ENCODE measurements at regions not wholly inside any gene's neighbourhood (a gene's known extent, or its start where the extent isn't known, plus 50 kb on each side); places are given as distances from the start of the nearest gene placed in this dataset.
"Not testable (repeated sequence)": the region's sequence is repeated elsewhere in the genome, so short reads cannot be mapped to it uniquely, and the experiment has no call there.

- DNase-seq (ENCODE audit: low spot score), result no peak
- Mint-ChIP-seq H3K9me3 (no peaks in the 10 kb centered on the region), H3K27ac (no peak overlapping the region), H3K4me1 (ENCODE audit: low read depth) (no peaks in the 10 kb centered on the region), H3K27me3 (ENCODE audit: low read depth) (no peaks in the 10 kb centered on the region), H3K36me3 (ENCODE audit: low read depth) (no peaks in the 10 kb centered on the region), H3K4me3 (no peak overlapping the region)
Observed at GRCh38 chr2:180709392-180710145, 270.8 kb upstream of the UBE2E3 start.

- H3K9me3 Mint-ChIP-seq, result no peaks in the 10 kb centered on the region
- H3K36me3 Mint-ChIP-seq (ENCODE audit: low read depth), result no peaks in the 10 kb centered on the region
- no peaks in the 10 kb centered on the region for H3K4me1 Mint-ChIP-seq (ENCODE audit: low read depth)
- no peak overlapping the region for H3K4me3 Mint-ChIP-seq
- DNase-seq (ENCODE audit: low spot score), result no peak
- H3K27ac Mint-ChIP-seq, result no peak overlapping the region
- H3K27me3 Mint-ChIP-seq (ENCODE audit: low read depth), result no peaks in the 10 kb centered on the region
Observed at GRCh38 chr2:180707884-180708205, 272.6 kb upstream of the UBE2E3 start.

GRCh38 chr2:180707175-180707883, 273.1 kb upstream of the UBE2E3 start:
- Mint-ChIP-seq H3K36me3 (ENCODE audit: low read depth) (no peaks in the 10 kb centered on the region), H3K4me3 (no peak overlapping the region), H3K27ac (no peak overlapping the region), H3K4me1 (ENCODE audit: low read depth) (no peaks in the 10 kb centered on the region), H3K9me3 (no peaks in the 10 kb centered on the region), H3K27me3 (ENCODE audit: low read depth) (no peaks in the 10 kb centered on the region)
- no peak for DNase-seq (ENCODE audit: low spot score)

GRCh38 chr2:180706694-180707093, 273.7 kb upstream of the UBE2E3 start:
- Mint-ChIP-seq H3K4me1 (ENCODE audit: low read depth) (no peaks in the 10 kb centered on the region), H3K4me3 (no peak overlapping the region), H3K9me3 (no peaks in the 10 kb centered on the region), H3K27me3 (ENCODE audit: low read depth) (no peaks in the 10 kb centered on the region), H3K27ac (no peak overlapping the region), H3K36me3 (ENCODE audit: low read depth) (no peaks in the 10 kb centered on the region)
- no peak for DNase-seq (ENCODE audit: low spot score)

GRCh38 chr2:180705551-180705950, 274.9 kb upstream of the UBE2E3 start:
- Mint-ChIP-seq H3K4me3 (no peak overlapping the region), H3K36me3 (ENCODE audit: low read depth) (no peaks in the 10 kb centered on the region), H3K27me3 (ENCODE audit: low read depth) (no peaks in the 10 kb centered on the region)

GRCh38 chr2:180705122-180705521, 275.3 kb upstream of the UBE2E3 start:
- H3K36me3 Mint-ChIP-seq (ENCODE audit: low read depth), result no peaks in the 10 kb centered on the region
- no peak for DNase-seq (ENCODE audit: low spot score)
- no peaks in the 10 kb centered on the region for H3K4me1 Mint-ChIP-seq (ENCODE audit: low read depth)
- no peaks in the 10 kb centered on the region for H3K9me3 Mint-ChIP-seq
- H3K27ac Mint-ChIP-seq, result no peak overlapping the region
- H3K27me3 Mint-ChIP-seq (ENCODE audit: low read depth), result no peaks in the 10 kb centered on the region
- no peak overlapping the region for H3K4me3 Mint-ChIP-seq

More at GRCh38 chr2:180705551-180705950, 274.9 kb upstream of the UBE2E3 start:
- no peak for DNase-seq (ENCODE audit: low spot score)
- no peak overlapping the region for H3K27ac Mint-ChIP-seq
- H3K9me3 Mint-ChIP-seq, result no peaks in the 10 kb centered on the region
- no peaks in the 10 kb centered on the region for H3K4me1 Mint-ChIP-seq (ENCODE audit: low read depth)

GRCh38 chr2:180699657-180700361, 280.6 kb upstream of the UBE2E3 start:
- Mint-ChIP-seq H3K4me3 (no peak overlapping the region), H3K27me3 (ENCODE audit: low read depth) (no peaks in the 10 kb centered on the region), H3K9me3 (no peaks in the 10 kb centered on the region), H3K36me3 (ENCODE audit: low read depth) (no peaks in the 10 kb centered on the region), H3K27ac (no peak overlapping the region), H3K4me1 (ENCODE audit: low read depth) (no peaks in the 10 kb centered on the region)
- no peak for DNase-seq (ENCODE audit: low spot score)

GRCh38 chr2:180698668-180699067, 281.7 kb upstream of the UBE2E3 start:
- Mint-ChIP-seq H3K27ac (no peak overlapping the region), H3K4me3 (no peak overlapping the region), H3K27me3 (ENCODE audit: low read depth) (no peaks in the 10 kb centered on the region), H3K4me1 (ENCODE audit: low read depth) (no peaks in the 10 kb centered on the region), H3K36me3 (ENCODE audit: low read depth) (no peaks in the 10 kb centered on the region), H3K9me3 (no peaks in the 10 kb centered on the region)
- no peak for DNase-seq (ENCODE audit: low spot score)

- Mint-ChIP-seq H3K27ac (no peak overlapping the region), H3K27me3 (ENCODE audit: low read depth) (no peaks in the 10 kb centered on the region), H3K9me3 (no peaks in the 10 kb centered on the region), H3K4me1 (ENCODE audit: low read depth) (no peaks in the 10 kb centered on the region), H3K36me3 (ENCODE audit: low read depth) (no peaks in the 10 kb centered on the region), H3K4me3 (no peak overlapping the region)
- no peak for DNase-seq (ENCODE audit: low spot score)
Observed at GRCh38 chr2:180695586-180696401, 284.6 kb upstream of the UBE2E3 start.

- H3K4me1 Mint-ChIP-seq (ENCODE audit: low read depth), result no peaks in the 10 kb centered on the region
- no peak overlapping the region for H3K4me3 Mint-ChIP-seq
- no peaks in the 10 kb centered on the region for H3K9me3 Mint-ChIP-seq
- no peak overlapping the region for H3K27ac Mint-ChIP-seq
- H3K27me3 Mint-ChIP-seq (ENCODE audit: low read depth), result no peaks in the 10 kb centered on the region
- no peak for DNase-seq (ENCODE audit: low spot score)
- H3K36me3 Mint-ChIP-seq (ENCODE audit: low read depth), result no peaks in the 10 kb centered on the region
Observed at GRCh38 chr2:180694445-180695421, 285.7 kb upstream of the UBE2E3 start.

- Mint-ChIP-seq H3K27me3 (ENCODE audit: low read depth) (no peaks in the 10 kb centered on the region), H3K9me3 (no peaks in the 10 kb centered on the region), H3K27ac (no peak overlapping the region), H3K4me1 (ENCODE audit: low read depth) (no peaks in the 10 kb centered on the region), H3K4me3 (no peak overlapping the region), H3K36me3 (ENCODE audit: low read depth) (no peaks in the 10 kb centered on the region)
- DNase-seq (ENCODE audit: low spot score), result no peak
Observed at GRCh38 chr2:180692322-180692721, 288.1 kb upstream of the UBE2E3 start.

GRCh38 chr2:180691855-180692223, 288.6 kb upstream of the UBE2E3 start:
- H3K36me3 Mint-ChIP-seq (ENCODE audit: low read depth); H3K4me3 Mint-ChIP-seq; DNase-seq (ENCODE audit: low spot score); H3K4me1 Mint-ChIP-seq (ENCODE audit: low read depth); H3K27ac Mint-ChIP-seq; H3K9me3 Mint-ChIP-seq; H3K27me3 Mint-ChIP-seq (ENCODE audit: low read depth): not testable (repeated sequence)
